ENCODE measurements at regions not wholly inside any gene's neighbourhood (a gene's known extent, or its start where the extent isn't known, plus 50 kb on each side); places are given as distances from the start of the nearest gene placed in this dataset.

DNA sequence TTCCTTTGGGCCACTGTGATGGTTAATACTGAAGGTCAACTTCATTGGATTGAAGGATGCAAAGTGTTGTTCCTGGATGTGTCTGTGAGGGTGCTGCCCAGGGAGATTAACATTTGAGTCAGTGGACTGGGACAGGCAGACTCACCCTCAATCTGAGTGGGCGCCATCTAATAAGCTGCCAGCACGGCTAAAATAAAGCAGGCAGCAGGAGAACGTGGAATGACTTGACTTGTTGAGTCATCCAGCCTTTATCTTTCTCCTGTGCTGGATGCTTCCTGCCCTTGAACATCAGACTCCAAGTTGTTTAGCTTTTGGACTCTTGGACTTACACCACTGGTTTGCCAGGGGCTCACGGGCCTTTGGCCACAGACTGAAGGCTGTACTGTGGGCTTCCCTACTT, 1046.9 kb downstream of the TYW1 start:
- TF ChIP-seq POLR2AphosphoS5 (IDR thresholded peaks at IDR 0.05; ENCODE audit: borderline replicate concordance, low read depth, low read length), result no peak
- no peak for TF ChIP-seq EZH2 (IDR thresholded peaks at IDR 0.05)
